K562 (cell line): ENCODE measurements at regions not wholly inside any gene's neighbourhood (a gene's known extent, or its start where the extent isn't known, plus 50 kb on each side); places are given as distances from the start of the nearest gene placed in this dataset.

ENCODE experiments used
- ATF7 ChIP-seq: fragments of 450-650 bp; IDR thresholded peaks from 2 replicates; pipeline ENCODE4 v1.7.1; 2014; ENCODE audit warnings: mild to moderate bottlenecking, moderate library complexity
- NONO ChIP-seq, 2 experiments: fragments of 200-400 bp in 1 of 2; fragments of 450-650 bp in 1 of 2; formaldehyde crosslinking in 1 of 2; IDR thresholded peaks; 2 replicates each; pipeline ENCODE4 v1.6.1; 2017; ENCODE audit warnings: low read depth in 2 of 2, mild to moderate bottlenecking in 2 of 2, moderate library complexity in 2 of 2, low read length in 1 of 2
- POLR2AphosphoS2 ChIP-seq: IDR thresholded peaks from 2 replicates; pipeline ENCODE4 v1.6.1; 2012; ENCODE audit warnings: low read length, improper control_type of control experiment
- RAD21 ChIP-seq, 2 experiments: fragments of 250-450 bp in 1 of 2; fragments of 450-650 bp in 1 of 2; sonication (Bioruptor Pico) in 1 of 2; formaldehyde crosslinking in 1 of 2; IDR thresholded peaks in 1 of 2; conservative IDR thresholded peaks in 1 of 2; 2 replicates each; pipeline versions ENCODE4 v1.4.0 to v1.8.0; 2020 to 2022; ENCODE audit warnings: mild to moderate bottlenecking in 2 of 2, moderate library complexity in 1 of 2
- SETDB1 ChIP-seq: IDR thresholded peaks from one replicate; pipeline ENCODE4 v1.6.1; 2012; ENCODE audit warnings: low read length, control low read depth, inconsistent platforms
- SMAD1 ChIP-seq: fragments of 150-350 bp; IDR thresholded peaks from 2 replicates; pipeline ENCODE4 v1.6.1; 2014; ENCODE audit warnings: low read length, low read depth; ENCODE audit not compliant: partially characterized antibody
- ZNF121 ChIP-seq: sonication (generic); formaldehyde crosslinking; conservative IDR thresholded peaks from 2 replicates; pipeline ENCODE4 v1.8.0; 2022; ENCODE audit warnings: missing genetic modification reagents
- ZNF347 ChIP-seq: fragments of 450-650 bp; formaldehyde crosslinking; IDR thresholded peaks from 2 replicates; pipeline ENCODE4 v1.4.0; 2020; ENCODE audit warnings: low read depth, mild to moderate bottlenecking, moderate library complexity

GRCh38 chr6:79782792-79783580 is 151.9 kb downstream of the SH3BGRL2 start:
- no peak for TF ChIP-seq SMAD1
- no peak for TF ChIP-seq NONO (IDR thresholded peaks at IDR 0.05; ENCODE audit: low read depth in 2 of 2, low read length in 1 of 2)
- no peak for TF ChIP-seq SETDB1
- no peak for TF ChIP-seq POLR2AphosphoS2
- no peak for TF ChIP-seq ATF7
- no peak for TF ChIP-seq RAD21 (CRISPR knock-in tag; conservative IDR thresholded peaks at IDR 0.05 in 1 of 2, IDR thresholded peaks at IDR 0.05 in 1 of 2)
- TF ChIP-seq ZNF347 (CRISPR knock-in tag) = no peak
- TF ChIP-seq ZNF121 (CRISPR knock-in tag) = no peak
